Prostate gland (tissue), 2 donors: ENCODE measurements at regions not wholly inside any gene's neighbourhood (a gene's known extent, or its start where the extent isn't known, plus 50 kb on each side); places are given as distances from the start of the nearest gene placed in this dataset.

Experiments
- POLR2AphosphoS5 ChIP-seq: sonication (generic); formaldehyde crosslinking; IDR thresholded peaks from one replicate; pipeline ENCODE4 v1.6.1; 2017; ENCODE audit warnings: antibody characterized with exemption
- TF ChIP-seq, protein P1 (sequence below), 4 experiments: fragments of 200-600 bp in 2 of 4; fragments of 450-650 bp in 2 of 4; sonication (generic) in 2 of 4; IDR thresholded peaks; 1 replicate in 3 of 4; 2 replicates in 1 of 4; pipeline ENCODE4 v1.5.1; 2016 to 2019; ENCODE audit warnings: antibody characterized with exemption in 4 of 4, mild to moderate bottlenecking in 2 of 4, moderate library complexity in 2 of 4

- TF ChIP-seq, protein P1, sequence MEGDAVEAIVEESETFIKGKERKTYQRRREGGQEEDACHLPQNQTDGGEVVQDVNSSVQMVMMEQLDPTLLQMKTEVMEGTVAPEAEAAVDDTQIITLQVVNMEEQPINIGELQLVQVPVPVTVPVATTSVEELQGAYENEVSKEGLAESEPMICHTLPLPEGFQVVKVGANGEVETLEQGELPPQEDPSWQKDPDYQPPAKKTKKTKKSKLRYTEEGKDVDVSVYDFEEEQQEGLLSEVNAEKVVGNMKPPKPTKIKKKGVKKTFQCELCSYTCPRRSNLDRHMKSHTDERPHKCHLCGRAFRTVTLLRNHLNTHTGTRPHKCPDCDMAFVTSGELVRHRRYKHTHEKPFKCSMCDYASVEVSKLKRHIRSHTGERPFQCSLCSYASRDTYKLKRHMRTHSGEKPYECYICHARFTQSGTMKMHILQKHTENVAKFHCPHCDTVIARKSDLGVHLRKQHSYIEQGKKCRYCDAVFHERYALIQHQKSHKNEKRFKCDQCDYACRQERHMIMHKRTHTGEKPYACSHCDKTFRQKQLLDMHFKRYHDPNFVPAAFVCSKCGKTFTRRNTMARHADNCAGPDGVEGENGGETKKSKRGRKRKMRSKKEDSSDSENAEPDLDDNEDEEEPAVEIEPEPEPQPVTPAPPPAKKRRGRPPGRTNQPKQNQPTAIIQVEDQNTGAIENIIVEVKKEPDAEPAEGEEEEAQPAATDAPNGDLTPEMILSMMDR (IDR thresholded peaks at IDR 0.05), result no peak
- no peak for TF ChIP-seq POLR2AphosphoS5
Observed at GRCh38 chr2:14240868-14241267, 391.6 kb upstream of the LRATD1 start.
